Spleen (tissue), 11 donors: ENCODE measurements at regions not wholly inside any gene's neighbourhood (a gene's known extent, or its start where the extent isn't known, plus 50 kb on each side); places are given as distances from the start of the nearest gene placed in this dataset.

ENCODE experiments used
- DNase-seq: peaks from one replicate; pipeline ENCODE4 v3.0.0-alpha.2; 2020
- H3K27ac ChIP-seq, 8 donors: fragments of 200-600 bp; sonication (generic) in 7 of 8; 1 replicate in 4 of 8; 2 replicates in 4 of 8; pipeline versions ENCODE4 v1.5.0 to v1.8.0; 2016 to 2021; ENCODE audit warnings: inconsistent platforms in 4 of 8, mild to moderate bottlenecking in 4 of 8, moderate library complexity in 1 of 8
- H3K27me3 ChIP-seq, 7 donors: fragments of 200-600 bp; sonication (generic) in 6 of 7; replicated peaks in 1 of 7; 1 replicate in 4 of 7; 2 replicates in 3 of 7; pipeline versions ENCODE4 v1.5.0 to v1.8.0; 2016 to 2021; ENCODE audit warnings: inconsistent platforms in 3 of 7, mild to moderate bottlenecking in 1 of 7
- H3K36me3 ChIP-seq, 6 donors: fragments of 200-600 bp; sonication (generic) in 5 of 6; 1 replicate in 4 of 6; 2 replicates in 2 of 6; pipeline versions ENCODE4 v1.5.0 to v1.8.0; 2016 to 2021; ENCODE audit warnings: inconsistent platforms in 2 of 6
- H3K4me1 ChIP-seq, 6 donors: fragments of 200-600 bp; sonication (generic) in 5 of 6; 1 replicate in 3 of 6; 2 replicates in 3 of 6; pipeline versions ENCODE4 v1.5.0 to v1.8.0; 2016 to 2021; ENCODE audit warnings: inconsistent platforms in 3 of 6
- H3K4me3 ChIP-seq, 8 donors: fragments of 200-600 bp; sonication (generic) in 7 of 8; 1 replicate in 4 of 8; 2 replicates in 4 of 8; pipeline versions ENCODE4 v1.5.0 to v1.8.0; 2016 to 2021; ENCODE audit warnings: inconsistent platforms in 4 of 8, mild to moderate bottlenecking in 4 of 8, moderate library complexity in 2 of 8
- H3K9me3 ChIP-seq, 8 donors: fragments of 200-600 bp; sonication (generic) in 7 of 8; 1 replicate in 4 of 8; 2 replicates in 4 of 8; pipeline versions ENCODE4 v1.5.0 to v1.8.0; 2016 to 2021; ENCODE audit warnings: inconsistent platforms in 4 of 8
- POLR2A ChIP-seq, 3 donors: fragments of 450-650 bp; IDR thresholded peaks; one replicate each; pipeline ENCODE4 v1.5.1; 2017; ENCODE audit warnings: antibody characterized with exemption in 3 of 3, mild to moderate bottlenecking in 1 of 3
- POLR2AphosphoS5 ChIP-seq, 3 donors: sonication (generic); formaldehyde crosslinking; IDR thresholded peaks; one replicate each; pipeline ENCODE4 v1.5.1; 2017; ENCODE audit warnings: antibody characterized with exemption in 3 of 3
- WGBS, 5 donors: extraction: QIAGEN DNeasy Blood & Tissue Kit in 3 of 5; methylation state at CpG; one replicate each; pipeline versions ENCODE4 v1.1.5 to v1.1.7; 2013 to 2018; 5-methylcytosine and 5-hydroxymethylcytosine counted together
- intact Hi-C: fragments of 100-400 bp; cut with DNase I; formaldehyde crosslinking; loops from one replicate; pipeline ENCODE4 v1.15.0; 2023; ENCODE audit warnings: low total_unique reads
- TF ChIP-seq, protein P1 (sequence below), 11 experiments: fragments of 200-600 bp in 7 of 11; fragments of 450-650 bp in 4 of 11; sonication (generic) in 4 of 11; IDR thresholded peaks in 8 of 11; conservative IDR thresholded peaks in 3 of 11; 1 replicate in 7 of 11; 2 replicates in 4 of 11; pipeline versions ENCODE4 v1.4.0 to v1.8.0; 2016 to 2021; ENCODE audit warnings: antibody characterized with exemption in 11 of 11, inconsistent platforms in 4 of 11, mild to moderate bottlenecking in 1 of 11
- donor health status: healthy with polysubstance abuse.
- donor health status: DM: no; HTN: no; CAD: no; lungs with moderate emphysema.
- donor health status: DM: no; HTN: no; CAD: no.
- donor health status: Bipolar disorder and iron deficiency.
- donor health status: healthy.
- donor health status: DM: no; HTN: no; CAD: no.
- donor health status: DM: yes; HTN: yes; CAD: no.

DNA sequence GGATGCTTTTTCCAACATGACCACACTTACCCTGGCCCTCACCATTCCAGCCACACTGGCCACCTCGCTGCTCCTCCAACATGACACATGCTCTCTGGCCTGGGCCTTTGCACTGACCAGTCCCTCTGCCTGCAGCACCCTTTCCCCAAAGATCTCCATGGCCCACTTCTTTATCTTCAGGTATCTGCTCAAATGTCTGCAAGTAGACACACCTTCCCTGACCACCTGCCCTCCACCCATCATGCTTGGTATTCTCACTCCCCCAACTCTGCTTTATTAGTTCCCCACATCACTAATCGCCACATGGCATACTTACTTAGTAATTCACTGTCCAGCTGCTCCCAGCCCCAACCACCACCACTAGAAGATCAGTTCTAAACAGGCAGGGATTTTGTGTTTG lies 214.2 kb downstream of the BCL11A start:
- Histone ChIP-seq H3K27ac (no peak overlapping the region), H3K4me1 (peaks cover 0 to 41% (median 26%) of the 10 kb centered on the region in 6 donors), H3K36me3 (no peaks in the 10 kb centered on the region), H3K27me3 (no peaks in the 10 kb centered on the region), H3K9me3 (no peaks in the 10 kb centered on the region), H3K4me3 (no peak overlapping the region)
- DNase-seq = no peak
- intact Hi-C loops = no loop called here
- WGBS, 5 donors = 78 to 98% (median 87%) methylated on average over 2 of the region's 2 CpGs
- TF ChIP-seq POLR2A (IDR thresholded peaks at IDR 0.05) = no peak
- TF ChIP-seq, protein P1, sequence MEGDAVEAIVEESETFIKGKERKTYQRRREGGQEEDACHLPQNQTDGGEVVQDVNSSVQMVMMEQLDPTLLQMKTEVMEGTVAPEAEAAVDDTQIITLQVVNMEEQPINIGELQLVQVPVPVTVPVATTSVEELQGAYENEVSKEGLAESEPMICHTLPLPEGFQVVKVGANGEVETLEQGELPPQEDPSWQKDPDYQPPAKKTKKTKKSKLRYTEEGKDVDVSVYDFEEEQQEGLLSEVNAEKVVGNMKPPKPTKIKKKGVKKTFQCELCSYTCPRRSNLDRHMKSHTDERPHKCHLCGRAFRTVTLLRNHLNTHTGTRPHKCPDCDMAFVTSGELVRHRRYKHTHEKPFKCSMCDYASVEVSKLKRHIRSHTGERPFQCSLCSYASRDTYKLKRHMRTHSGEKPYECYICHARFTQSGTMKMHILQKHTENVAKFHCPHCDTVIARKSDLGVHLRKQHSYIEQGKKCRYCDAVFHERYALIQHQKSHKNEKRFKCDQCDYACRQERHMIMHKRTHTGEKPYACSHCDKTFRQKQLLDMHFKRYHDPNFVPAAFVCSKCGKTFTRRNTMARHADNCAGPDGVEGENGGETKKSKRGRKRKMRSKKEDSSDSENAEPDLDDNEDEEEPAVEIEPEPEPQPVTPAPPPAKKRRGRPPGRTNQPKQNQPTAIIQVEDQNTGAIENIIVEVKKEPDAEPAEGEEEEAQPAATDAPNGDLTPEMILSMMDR (IDR thresholded peaks at IDR 0.05 in 8 of 11, conservative IDR thresholded peaks at IDR 0.05 in 3 of 11) = no peak
- TF ChIP-seq POLR2AphosphoS5 (IDR thresholded peaks at IDR 0.05) = no peak

DNA sequence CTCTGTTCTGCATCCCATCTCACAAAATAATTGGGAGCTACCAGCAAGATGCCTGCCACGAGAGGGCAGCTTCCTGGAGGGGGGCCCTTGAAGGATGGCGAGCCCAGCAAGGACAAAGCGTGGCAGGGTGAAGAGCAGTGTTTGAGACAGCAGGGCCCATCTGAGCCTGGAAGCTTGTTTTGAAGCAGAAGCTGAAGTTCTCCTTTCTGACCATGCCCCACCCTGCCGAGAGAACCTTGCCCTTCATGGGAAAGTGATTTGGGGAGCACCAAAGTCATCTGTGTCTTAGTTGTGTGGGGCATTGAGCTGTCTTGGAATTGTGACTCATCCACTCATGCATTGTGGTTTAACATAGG lies 216.3 kb downstream of the BCL11A start:
- Histone ChIP-seq H3K9me3 (no peaks in the 10 kb centered on the region), H3K27ac (peak overlapping the region; percentile 48 to 86 (median 68)), H3K4me1 (peaks cover 0 to 42% (median 26%) of the 10 kb centered on the region in 6 donors), H3K4me3 (no peak overlapping the region), H3K27me3 (no peaks in the 10 kb centered on the region), H3K36me3 (no peaks in the 10 kb centered on the region)
- no peak for DNase-seq
- intact Hi-C loops = no loop called here
- 38 to 53% (median 47%) methylated on average over 4 of the region's 4 CpGs for WGBS, 5 donors
- TF ChIP-seq, protein P1 (IDR thresholded peaks at IDR 0.05 in 8 of 11, conservative IDR thresholded peaks at IDR 0.05 in 3 of 11) = peak in 3 of 11 experiments; percentile 10 to 28 (median 13)
- TF ChIP-seq POLR2AphosphoS5 (IDR thresholded peaks at IDR 0.05) (peak in 2 of 3 donors; percentile 29 to 42), POLR2A (IDR thresholded peaks at IDR 0.05) (no peak)

DNA sequence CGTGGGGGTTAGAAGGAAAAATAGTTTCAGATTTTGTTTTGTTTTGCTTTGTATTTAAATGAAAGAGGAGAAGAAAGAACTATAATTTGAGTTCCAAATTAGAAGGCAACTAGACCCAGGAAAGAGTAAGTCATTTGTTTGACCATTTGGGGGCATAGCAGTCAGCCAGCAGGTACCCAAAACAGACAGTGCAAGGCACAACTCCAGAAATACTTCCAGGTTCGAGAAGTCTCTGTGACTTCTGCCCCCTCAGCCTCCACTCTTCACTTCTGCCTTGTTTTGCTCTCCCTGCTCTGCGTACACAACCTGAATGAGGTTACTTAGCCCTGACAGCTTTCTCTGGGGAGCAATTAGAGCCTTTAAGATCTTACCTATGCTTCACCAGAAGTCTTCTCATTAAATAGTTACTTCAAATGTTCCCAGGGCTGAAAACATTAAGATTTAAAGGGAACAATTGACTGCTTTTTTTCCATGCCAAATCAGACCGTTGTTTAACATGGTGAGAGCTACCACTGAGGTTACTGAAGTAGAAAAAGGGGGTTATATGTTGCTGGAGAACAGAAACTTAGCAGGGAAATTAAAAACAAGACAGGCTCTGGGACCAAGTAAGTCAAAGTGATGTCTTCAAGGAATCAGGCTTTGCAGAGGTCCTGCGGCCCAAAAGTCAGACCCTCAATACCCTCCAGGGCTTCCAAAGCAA lies 216.9 kb downstream of the BCL11A start:
- Histone ChIP-seq H3K4me3 (no peak overlapping the region), H3K27me3 (no peaks in the 10 kb centered on the region), H3K36me3 (no peaks in the 10 kb centered on the region), H3K9me3 (no peaks in the 10 kb centered on the region), H3K4me1 (peaks cover 0 to 42% (median 26%) of the 10 kb centered on the region in 6 donors), H3K27ac (peak overlapping the region; percentile 48 to 86 (median 68))
- intact Hi-C loops = no loop called here
- DNase-seq = no peak
- WGBS, 5 donors = 55 to 67% (median 60%) methylated on average over 5 of the region's 5 CpGs
- TF ChIP-seq POLR2AphosphoS5 (IDR thresholded peaks at IDR 0.05) = no peak
- TF ChIP-seq, protein P1 (IDR thresholded peaks at IDR 0.05 in 8 of 11, conservative IDR thresholded peaks at IDR 0.05 in 3 of 11) = no peak
- no peak for TF ChIP-seq POLR2A (IDR thresholded peaks at IDR 0.05)

DNA sequence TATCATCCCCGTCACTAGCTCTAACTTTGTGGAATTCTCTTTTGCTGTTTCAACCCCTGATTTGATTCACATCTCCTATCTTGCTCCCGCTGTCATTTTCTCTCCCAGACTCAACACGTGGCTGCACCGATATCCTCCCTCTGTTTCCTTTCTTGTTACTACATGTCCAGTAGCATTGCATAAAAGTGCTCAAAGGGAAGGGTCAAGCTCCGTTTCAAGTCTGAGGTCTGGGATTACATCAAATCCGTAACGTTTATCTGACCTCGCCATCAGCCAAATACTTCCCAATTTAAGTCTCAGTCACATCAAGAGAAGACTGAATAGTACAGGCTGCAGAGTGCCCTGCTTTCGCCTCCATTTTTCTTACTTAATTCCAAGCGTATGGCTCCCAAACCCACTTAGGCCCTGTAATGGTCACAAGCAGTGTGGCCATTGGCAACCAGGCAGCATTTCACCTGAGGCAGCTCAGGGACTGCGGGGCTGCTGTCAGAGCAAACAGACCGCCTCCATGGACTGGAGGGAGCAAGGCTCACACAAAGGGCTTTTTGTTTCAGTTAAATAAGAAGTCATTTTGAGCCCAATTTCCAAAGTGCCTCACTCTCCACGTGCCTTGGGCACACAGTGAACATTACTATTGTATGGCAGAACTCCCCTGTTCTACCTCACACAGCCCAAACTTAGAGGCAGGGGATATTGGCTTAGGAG lies 217.8 kb downstream of the BCL11A start:
- no peak for TF ChIP-seq POLR2A (IDR thresholded peaks at IDR 0.05)
- TF ChIP-seq POLR2AphosphoS5 (IDR thresholded peaks at IDR 0.05) = no peak
- TF ChIP-seq, protein P1 (IDR thresholded peaks at IDR 0.05 in 8 of 11, conservative IDR thresholded peaks at IDR 0.05 in 3 of 11) = no peak
- no peak overlapping the region for H3K4me3 ChIP-seq
- intact Hi-C loops = no loop called here
- no peaks in the 10 kb centered on the region for H3K9me3 ChIP-seq
- no peaks in the 10 kb centered on the region for H3K36me3 ChIP-seq
- 47 to 74% (median 57%) methylated on average over 13 of the region's 13 CpGs for whole genome bisulfite sequencing, 5 donors
- H3K27me3 ChIP-seq = no peaks in the 10 kb centered on the region
- DNase-seq = no peak
- peak overlapping the region in 5 of 8 donors; percentile 23 to 86 (median 76) for H3K27ac ChIP-seq
- peaks cover 0 to 42% (median 26%) of the 10 kb centered on the region in 6 donors for H3K4me1 ChIP-seq
